ENCODE measurements at regions not wholly inside any gene's neighbourhood (a gene's known extent, or its start where the extent isn't known, plus 50 kb on each side); places are given as distances from the start of the nearest gene placed in this dataset.
A peak's percentile ranks its signal among the peaks of the same experiment; 100 is the strongest.

DNA sequence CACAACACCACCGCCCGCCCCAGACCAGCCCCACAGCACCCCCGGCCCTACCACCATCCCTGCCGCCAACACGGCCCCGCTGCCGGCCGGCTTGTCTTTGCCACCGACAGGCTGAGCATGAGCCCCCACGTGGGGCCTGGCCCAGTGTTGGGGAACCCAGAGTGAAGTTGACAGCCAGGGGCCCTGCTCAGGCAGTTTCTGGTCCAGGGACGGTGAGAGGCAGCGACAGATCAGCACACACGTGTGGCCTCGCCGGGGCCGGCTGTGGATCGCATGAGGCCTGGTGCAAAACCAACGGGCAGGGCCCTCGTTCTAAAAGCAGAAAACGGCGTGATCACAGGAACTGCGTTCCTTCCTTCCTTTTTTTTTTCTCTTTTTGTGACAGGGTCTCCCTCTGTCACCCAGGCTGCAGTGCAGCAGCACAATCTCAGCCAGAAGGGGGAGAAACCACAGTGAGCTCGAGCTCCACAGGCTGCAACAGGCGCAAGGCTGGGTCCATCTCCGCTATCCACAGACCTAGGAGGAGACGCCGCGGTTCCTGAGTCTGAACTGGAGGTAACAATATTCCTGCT lies 50.5 kb upstream of the FBRSL1 start:
- no peak for DNase-seq

DNA sequence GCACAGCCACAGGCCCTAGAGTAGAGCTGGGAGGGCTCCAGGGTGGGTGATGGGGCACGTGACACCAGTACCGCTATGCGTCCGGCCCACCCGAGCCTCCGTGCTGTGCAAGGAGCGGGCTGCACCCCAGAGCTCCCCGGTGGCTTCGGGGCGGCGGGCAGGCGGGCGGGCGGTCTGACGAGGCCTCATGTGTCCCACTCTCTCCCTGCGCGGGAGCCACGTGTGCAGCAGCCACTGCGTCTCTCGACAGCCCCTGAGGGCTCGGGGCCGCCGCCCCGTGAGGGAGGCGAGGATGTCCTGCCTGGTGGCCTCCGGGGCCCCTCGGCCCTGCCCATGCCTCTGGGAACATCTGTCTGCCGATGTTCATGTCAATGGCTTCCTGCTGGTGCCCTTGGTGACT lies 51.2 kb upstream of the FBRSL1 start:
- no peak for DNase-seq

DNA sequence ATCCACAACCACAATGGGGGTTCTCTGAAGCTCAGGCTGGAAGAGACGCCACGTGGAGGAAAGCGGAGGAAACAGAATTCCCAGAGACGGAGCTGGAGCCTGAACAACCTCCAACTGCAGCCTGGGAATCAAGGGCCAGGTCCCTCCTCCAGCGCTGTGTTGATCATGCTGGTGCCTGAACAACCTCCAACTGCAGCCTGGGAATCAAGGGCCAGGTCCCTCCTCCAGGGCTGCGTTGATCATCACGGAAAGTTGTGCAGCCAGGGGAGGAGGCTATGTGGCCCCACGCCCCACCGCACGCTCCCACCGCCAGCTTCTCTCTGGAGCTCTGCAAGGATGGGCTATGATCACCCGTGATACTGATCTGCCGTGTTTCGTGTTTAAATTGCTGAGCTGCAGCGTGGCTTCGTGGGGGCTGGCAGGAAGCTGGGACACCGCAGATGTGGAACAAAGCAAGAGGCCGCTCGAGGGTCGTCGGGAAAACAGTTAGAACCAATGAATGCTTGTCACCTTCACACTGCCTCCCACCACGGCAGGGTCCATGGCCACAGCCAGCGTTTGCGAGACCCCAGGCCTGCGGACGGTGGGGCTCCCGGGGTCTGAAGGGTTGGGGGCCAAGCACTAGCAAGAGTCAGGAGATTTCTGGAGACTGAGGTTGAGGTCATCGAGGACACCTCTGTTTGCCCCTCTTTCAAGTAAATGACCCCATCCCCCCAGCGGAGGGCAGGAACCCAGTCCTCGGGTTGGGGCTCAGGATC lies 51.8 kb upstream of the FBRSL1 start:
- DNase-seq = no peak

DNA sequence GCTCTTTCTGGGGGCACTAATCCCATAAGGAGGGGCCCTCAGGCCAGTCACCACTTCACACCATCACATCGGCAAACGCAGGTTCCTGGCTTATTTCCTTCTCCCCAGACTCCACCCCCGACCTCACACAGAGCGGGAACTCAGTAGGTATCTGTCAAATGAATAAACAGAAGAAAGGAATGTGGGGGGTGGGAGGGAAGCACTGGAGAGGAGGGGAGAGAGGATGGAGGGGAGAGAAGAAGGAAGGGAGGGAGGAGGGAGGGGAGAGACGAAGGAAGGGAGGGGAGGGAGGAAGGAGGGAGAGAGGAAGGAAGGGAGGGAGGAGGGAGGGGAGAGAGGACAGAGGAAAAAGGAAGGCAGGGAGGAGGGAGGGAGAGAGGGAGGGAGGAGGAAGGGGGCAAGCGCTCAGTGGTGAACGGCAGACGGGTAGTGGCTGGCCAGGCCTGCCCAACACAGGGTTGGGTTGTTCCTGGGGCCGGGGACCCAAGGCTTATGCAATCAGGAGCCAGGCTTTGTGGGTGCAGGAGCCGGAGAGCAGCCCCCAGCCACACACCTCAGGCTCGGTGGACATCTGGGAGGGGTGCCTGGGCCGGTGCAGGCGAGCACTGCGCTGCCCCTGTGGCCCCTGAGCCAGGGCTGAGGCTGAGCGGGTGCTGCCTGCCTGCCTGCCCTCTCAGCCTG lies 52.6 kb upstream of the FBRSL1 start:
- no peak for DNase-seq

DNA sequence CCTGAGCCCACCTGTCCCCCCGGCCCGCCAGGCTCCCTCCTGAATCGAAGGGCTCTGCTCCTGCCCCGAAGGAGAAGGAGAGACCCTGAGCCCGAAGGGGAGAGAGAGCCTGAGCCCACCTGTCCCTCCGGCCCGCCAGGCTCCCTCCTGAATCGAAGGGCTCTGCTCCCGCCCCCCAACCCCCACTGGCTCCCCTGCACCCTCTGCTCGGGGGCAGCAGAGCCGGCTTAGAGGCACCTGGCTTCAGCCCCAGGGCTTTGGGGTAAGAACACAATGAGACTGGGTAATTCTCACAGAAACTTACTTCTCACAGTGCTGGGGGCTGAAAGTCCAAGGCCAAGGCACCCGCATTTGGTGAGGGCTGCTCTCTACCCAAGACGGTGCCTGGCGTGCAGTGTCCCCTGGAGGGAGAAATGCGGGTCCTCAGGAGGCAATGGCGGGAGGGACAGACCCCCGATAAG lies 53.1 kb upstream of the FBRSL1 start:
- DNase-seq = no peak

DNA sequence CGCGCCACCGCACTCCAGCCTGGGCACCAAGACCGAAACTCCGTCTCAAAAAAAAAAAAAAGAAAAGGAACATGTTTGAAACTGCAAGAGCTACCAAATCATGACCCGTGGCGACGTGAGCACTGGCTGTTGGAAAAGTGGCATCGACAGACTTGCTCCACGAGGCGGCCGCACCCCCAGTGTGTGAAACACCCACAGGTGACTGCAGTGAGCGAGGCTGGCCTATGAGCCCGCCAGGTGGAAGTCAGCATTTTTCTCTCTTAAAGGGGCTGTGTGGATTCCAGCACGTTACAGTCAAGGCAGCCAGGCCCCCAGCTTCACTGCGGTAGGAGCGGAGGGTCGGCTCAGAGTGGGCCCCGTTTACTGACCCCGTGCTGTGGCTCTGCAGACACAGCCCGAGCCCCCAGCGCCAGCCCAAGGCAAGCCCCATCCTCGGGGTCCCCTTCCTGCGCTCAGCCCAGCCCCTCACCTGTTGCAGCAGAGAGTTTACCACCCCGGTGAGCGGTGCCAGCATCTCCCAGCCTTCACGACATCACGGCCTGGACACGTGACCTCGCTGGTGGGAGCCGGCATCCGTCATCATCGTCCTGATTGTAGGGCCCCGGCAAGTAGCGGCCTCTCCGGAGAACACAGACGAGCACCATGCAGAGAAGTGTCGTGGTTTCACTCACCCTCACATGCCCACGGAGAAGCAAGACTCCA lies 54.3 kb upstream of the FBRSL1 start:
- DNase-seq = no peak

DNA sequence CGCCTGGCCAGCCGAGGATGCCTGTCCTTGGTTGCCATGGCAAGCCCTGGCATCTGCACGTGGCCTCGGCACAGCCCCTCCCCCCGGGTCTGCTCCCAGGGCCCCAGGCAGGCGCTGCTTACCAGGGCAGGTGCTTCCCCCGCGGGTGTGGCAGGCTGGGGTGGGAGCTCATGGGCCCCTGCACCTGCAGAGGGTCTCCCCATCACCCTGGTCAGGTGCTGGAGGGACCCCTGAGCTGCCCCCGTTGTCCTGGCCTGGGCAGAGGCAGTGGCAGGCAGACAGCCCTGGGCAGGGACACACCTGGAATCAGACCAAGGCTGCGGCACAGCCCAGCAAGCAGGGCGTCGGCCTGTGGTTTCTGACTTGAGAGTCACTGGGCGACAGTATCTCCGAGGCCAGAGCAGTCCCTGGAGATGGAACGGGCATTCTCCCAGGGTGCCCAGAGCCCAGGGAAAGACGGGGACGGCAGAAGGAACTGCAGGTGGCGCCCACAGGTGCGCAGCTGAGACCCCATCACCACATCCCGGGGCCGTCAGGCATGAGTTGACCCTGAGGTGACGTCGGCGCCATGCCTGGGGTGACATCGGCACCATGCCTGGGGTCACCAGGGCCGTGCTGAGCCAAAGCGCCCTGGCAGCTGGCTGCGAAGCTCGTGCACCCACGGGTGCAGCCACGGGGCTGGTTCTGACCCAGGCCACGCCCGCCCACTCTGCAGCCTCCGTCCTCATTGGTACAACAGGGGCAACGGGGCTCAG lies 56.1 kb upstream of the FBRSL1 start:
- no peak for DNase-seq

DNA sequence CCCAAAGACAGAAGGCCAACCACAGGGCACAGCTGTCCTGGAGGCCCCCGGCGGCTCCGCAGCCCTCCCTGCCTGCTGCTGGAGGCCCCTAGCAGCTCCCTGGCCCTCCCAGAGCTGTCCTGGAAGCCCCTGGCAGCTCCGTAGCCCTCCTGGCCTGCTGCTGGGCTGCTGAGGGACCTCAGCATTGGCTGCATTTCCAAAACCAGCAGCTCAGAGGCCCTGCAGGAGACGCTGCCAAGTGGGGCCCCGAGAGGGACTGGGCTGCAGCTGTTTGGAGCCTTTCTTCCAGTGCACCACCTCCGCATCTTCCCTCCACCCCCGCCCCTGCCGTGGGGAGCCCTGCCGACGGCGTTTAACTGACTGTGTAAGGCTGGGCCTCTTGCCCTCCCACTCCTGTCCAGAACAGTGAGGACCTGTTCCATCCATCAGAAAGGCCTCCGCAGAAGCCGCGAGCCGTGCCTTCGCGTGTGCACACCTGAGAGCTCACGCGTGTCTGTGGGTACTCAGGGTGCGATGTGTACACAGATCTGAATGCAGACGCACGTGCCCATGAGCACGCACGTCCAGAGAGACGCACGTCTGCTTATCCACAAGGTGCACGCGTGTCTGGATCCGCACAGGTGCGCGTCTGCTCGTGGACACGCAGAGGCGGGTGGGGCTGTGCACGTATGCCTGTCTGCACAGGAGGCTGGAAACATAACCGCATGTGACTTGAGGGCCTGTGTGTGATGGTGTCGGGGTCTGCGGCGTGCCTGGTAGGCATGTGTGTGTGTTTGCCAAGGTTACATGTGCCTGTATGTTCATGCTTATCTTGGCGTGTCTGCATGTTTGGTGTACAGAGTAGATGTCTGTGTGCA lies 57.0 kb upstream of the FBRSL1 start:
- no peak for DNase-seq

DNA sequence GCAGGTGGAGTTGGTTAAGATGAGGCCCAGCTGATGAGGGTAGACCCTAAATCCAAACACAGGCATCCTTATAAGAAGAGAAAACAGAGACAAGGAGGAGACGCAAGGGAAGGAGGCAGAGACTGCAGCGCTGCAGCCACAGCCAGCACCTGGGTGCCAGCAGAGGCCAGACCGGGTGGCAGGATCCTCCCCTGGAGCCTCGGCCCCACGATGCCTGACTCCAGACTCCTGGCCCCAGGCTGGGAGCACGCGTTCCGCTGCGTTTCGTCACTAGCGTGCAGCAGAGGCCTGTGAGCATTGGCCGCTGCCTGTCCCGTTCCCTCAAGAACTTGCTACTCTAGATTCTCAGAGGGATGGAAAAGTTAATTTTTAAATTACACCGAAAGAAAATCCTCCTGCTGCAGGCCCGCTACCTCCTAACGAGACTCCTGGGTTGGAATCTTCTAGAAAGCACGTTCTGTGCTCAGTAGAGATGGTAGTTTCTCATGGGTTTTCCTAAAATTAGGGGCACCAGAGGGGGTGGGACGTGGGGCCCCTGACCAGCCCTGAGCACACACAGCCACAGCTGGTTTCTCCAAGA lies 57.7 kb upstream of the FBRSL1 start:
- DNase-seq = no peak

DNA sequence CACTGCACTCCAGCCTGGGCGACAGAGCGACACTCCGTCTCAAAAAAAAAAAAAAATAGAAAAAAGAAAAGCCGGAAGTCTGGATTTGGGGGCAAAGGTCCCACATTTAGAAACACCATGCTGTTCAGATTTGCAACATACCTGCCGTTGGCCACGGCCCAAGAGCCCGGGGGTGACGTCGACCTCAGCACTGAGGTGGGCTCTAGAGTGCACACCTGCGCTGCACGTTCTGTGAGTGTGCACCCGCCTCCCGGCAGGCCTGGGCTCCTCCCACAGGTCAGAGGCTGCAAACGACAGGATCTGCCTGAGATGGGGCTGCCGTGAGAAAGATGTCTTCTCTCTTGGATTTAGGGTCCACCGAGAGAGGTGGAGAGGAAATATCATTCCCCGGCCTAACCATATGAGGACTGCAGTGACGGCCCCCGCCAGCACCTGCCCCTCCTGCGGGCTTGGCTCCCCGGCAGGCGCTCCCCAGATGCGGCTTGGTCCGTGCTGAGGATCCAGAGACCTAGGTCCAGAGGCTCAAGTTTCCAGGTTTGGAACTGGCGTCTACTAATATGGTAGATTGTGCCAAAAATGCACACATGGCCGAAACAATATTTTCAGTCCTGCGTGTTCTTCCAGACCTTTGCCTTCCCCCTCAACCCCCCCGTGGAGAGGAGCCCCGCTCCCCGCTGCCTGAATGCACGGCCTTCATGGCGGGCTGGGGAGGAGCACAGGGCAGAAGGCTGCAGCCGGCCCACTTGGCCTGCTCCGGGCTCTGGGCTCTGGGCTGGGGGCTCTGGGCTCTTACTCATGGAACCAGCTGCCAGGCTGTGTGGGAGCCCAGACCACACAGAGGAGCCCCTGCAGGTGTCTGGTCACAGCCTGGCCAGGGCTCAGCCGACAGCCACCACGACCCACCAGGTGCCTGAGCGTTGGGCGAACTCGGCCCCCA lies 58.8 kb upstream of the FBRSL1 start:
- DNase-seq = no peak

DNA sequence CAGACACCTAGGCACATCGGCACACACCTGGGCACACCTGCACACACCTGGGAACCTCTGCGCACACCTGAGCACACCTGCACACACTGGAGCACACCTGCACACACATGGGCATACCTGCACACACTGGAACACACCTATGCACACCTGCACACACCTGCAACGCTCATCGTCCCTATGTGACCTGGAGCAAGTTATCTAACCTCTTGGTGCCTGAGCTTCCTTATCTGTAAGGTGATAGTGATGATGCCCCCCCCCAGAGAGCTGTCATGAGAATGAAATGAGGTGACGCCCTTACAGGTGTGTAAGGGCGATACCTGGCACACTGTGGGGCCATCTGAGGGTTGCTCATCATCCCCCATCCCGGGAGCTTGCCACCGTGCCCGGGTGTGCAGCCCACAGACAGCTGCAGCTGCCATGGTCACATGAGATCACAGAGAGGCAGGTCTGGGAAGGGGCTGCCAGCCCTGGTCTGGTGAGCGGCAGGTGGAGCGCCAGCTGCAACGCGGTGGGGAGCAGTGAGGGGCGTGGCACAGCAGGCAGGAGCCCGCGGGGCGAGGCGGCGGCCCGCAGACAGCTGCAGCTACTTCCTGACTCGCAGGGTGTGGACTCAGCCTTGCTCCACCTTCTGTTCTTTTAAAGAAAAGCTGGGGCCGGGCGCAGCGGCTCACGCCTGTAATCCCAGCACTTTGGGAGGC lies 59.9 kb upstream of the FBRSL1 start:
- peak; percentile 71 for DNase-seq

DNA sequence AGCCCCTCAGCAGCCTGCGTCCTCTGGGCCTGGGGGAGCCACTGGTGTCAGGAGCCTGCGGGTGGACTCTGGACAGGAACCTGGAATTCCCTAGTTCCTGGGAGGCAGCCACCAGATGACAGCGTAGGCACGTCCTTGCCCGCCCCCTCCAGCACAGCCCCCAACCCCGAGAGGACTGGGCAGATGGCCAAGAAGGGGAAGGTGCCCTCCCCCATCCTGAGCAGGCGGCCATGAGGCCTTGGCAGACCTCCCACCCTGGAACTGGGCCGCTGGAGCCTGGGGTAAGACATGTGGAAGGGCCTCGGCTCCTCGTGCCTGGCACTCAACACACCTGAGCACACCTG lies 60.4 kb upstream of the FBRSL1 start:
- DNase-seq = no peak

DNA sequence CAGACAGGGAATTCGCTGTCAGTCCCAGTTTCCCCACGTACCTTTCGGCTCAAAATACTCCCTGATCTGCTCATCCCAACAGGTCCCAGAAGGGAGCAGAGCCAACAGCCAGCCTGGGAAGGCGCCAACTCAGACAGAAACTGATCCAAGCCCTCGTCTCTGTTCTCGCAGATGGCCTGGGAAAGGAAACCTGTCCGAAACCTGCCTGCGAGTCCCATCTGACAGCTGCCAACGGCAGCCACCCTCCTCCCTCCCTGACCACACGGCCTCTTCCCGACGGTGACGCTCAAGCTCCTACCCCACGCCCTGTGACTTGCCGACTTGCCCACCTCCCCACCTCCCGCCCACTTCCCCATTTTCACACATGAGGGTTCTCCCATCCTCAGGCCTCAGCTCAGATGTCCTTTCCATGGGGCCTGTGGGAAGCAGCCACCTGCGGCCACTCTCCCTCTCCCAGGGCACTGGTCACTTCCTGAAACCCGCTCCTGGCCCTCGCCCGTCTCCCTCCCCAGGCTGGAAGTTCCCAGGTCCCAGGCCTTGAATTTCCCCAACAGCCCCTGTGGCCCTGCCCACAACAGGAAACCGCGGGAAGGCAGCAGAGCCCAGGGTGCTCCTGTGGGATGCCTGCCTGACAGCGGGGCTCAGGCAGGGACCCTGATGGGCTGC lies 60.9 kb upstream of the FBRSL1 start:
- DNase-seq = no peak

DNA sequence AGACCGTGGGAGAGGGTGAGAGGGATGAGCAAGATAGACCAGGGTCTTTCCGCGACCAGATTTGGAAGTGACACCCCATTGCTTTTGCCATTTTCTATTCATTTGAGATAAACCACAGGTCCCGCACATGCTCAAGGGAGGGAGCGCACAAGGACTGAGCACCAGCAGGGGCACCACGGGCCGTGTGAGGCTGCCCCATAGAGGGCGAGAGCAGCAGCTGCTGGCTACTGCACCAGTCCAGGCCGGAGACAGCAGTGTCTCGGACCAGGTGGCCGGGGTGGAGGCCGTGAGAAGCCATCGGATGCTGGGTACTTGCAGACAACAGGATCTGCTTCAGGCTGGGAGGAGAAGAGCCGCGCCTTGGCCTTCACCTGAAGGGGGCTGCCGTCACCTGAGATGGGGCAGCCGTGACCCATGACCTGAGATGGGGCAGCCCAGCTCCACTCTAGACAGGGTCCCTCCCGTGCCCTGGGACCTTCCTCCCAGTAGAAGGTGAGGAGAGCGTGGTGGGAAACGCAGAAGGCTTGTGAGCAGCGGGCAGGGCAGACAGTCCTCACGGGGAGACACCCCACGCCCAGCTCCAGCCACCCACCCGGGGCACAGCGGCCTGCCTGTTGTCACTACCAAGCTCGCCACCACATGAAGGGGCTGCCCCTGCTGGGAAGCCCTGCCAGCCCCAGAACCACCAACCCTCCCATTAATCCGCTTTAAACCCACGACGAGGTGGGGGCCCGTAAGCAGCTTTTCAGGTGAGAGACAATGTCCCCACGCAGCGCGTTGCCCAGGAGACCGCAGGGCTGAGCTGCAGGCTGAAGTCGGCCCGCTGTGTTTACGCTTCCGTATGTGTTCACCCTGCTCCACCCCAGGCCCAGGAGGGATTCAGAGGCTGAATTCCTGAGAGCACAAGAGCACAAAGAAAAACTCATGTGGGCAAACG lies 61.7 kb upstream of the FBRSL1 start:
- no peak for DNase-seq

DNA sequence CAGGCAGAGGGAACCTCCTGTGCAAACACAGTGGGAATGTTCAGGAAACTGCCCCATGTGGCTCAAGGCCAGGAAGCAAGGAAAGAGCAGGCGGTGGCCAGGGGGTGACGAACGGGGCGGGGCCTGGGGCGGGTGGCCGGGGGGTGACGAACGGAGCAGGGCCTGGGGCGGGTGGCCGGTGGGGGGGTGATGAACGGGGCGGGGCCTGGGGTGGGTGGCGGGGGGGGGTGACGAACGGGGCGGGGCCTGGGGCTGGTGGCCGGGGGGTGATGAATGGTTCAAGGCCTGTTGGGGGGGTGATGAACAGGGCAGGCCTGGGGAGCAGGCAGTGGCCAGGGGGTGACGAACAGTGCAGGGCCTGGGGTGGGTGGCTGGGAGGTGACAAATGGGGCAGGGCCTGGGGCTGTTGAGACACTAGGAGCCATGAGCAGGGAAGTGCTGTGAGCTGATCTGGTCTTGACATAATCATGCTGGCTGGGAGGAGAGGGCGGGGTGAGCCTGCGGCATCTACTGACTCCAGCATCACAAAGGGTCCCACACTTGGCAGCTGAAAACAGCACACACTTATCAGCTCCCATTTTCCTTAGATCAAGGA lies 62.7 kb upstream of the FBRSL1 start:
- DNase-seq = no peak

DNA sequence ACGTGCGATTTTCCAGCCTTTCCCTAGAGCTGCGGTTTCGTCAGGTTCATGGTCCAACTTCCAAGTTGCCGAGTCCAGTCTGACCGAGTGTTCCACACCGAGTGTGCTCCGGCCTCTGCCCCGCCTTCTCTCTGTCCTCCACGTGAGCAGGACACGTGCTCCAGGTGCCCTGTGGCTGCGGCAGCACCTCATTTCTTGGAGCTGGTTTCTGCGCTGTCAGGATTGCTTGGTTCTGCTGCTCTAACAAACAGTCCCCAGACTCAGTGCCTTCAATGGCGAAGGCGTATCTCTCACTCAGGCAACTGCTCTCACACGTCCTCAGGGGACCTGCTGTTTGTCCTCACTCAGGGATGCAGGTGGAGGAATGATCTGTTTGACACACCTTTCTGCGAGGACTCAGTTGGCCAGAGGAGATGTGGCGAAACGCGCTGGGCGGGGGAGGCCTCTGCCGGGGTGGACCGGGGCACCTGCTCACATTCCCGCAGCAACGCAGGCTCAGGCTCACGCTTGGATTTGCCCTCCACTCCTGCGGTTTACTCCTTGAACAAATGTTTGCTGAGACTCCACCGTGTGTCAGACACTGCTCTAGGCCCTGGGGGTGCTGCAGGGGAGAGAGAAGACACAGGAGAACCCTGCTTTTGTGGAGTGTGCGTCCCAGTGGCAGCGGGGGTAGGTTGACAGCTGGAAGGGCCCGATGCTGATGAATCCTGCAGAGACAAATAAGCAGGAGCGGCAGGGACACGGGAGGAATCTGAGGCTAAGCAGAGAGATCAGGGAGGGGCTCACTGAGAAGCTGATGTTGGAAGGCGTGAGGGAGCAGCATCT lies 63.4 kb upstream of the FBRSL1 start:
- no peak for DNase-seq

DNA sequence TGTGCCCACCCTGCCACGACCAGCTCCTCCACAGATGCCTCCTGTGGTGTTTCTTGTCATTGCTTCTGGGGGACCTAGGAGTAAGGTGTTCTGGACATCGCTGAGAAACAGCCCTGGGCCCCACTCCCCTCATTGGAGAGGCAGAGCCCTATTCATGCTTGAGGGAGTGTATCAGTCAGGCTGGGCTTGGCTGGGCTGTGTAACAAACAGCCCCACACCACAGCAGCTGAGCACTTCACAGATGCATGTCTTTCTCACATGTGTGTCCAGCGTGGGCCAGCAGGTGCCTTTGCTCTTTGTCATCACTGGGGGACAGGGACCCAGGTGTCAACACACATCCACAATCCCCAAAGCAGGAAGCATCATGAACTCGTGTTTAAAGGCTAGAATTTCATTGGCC lies 65.1 kb upstream of the FBRSL1 start:
- DNase-seq = no peak
